ENCODE measurements at regions not wholly inside any gene's neighbourhood (a gene's known extent, or its start where the extent isn't known, plus 50 kb on each side); places are given as distances from the start of the nearest gene placed in this dataset.

DNA sequence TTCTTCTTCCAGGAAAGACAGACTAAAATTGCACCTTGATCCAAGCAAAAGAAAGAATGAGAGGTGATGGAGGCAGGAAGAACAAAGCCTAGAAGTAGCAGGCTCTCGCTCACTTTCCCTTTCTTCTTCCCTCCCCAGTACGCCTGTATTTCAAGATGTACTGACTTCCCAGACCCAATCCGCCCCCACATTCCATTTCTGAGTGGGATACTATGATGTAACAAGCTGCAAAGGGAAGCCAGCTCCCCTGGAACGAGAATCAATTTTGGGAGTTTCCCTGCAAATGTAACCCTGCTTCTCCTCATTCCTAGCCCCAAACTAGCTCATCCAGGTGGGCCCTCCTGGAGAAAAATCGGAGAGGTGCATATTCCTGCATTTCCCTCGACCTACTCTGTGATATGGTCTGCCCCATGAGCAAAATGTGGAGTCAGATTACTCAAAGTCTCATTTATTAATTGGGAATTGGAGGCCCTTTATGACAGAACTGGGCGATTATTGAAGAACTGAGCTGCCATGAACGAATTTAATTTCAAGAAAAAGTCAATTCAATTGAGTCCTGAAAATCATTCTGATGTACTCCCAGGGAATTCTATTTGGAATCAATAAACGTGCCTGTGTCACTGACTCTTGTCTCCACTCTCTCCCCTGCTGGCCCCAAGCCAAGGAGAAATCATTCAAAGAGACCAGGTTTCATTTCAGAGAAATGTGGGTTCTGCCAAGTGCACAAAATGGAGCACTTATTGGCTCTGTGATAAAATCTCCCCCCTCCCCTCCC, 398.9 kb downstream of the SHISA9 start:
- TF ChIP-seq POLR2A (IDR thresholded peaks at IDR 0.05): no peak
- TF ChIP-seq, protein P1, sequence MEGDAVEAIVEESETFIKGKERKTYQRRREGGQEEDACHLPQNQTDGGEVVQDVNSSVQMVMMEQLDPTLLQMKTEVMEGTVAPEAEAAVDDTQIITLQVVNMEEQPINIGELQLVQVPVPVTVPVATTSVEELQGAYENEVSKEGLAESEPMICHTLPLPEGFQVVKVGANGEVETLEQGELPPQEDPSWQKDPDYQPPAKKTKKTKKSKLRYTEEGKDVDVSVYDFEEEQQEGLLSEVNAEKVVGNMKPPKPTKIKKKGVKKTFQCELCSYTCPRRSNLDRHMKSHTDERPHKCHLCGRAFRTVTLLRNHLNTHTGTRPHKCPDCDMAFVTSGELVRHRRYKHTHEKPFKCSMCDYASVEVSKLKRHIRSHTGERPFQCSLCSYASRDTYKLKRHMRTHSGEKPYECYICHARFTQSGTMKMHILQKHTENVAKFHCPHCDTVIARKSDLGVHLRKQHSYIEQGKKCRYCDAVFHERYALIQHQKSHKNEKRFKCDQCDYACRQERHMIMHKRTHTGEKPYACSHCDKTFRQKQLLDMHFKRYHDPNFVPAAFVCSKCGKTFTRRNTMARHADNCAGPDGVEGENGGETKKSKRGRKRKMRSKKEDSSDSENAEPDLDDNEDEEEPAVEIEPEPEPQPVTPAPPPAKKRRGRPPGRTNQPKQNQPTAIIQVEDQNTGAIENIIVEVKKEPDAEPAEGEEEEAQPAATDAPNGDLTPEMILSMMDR (IDR thresholded peaks at IDR 0.05): no peak
